Activated CD8-positive, alpha-beta T cell treated with anti-CD3 and anti-CD28 coated beads for 36 hours (primary cell): ENCODE measurements at regions not wholly inside any gene's neighbourhood (a gene's known extent, or its start where the extent isn't known, plus 50 kb on each side); places are given as distances from the start of the nearest gene placed in this dataset.

Experiments
- ATAC-seq: fragments of 200-7000 bp; cut with Tn5 transposase; one replicate; pipeline ENCODE4 v1.10.0; 2021; ENCODE audit warnings: mild to moderate bottlenecking, moderate library complexity
- CTCF ChIA-PET: fragments of 350-600 bp; sonication (Branson Sonifier 250); formaldehyde crosslinking; loops from one replicate; lab custom pipeline; 2021; ENCODE audit warnings: antibody characterized with exemption; lab: Charles Lee
- POLR2A ChIA-PET: fragments of 350-600 bp; sonication (Branson Sonifier 250); formaldehyde crosslinking; loops from one replicate; lab custom pipeline; 2021; ENCODE audit warnings: antibody characterized with exemption; lab: Charles Lee
- DNase-seq: peaks from one replicate; pipeline ENCODE4 v3.0.0-alpha.2; 2020
- H3K27ac Mint-ChIP-seq: one replicate; pipeline ENCODE4 v1.8.0; 2021; ENCODE audit warnings: mild to moderate bottlenecking, mixed read lengths
- H3K27me3 Mint-ChIP-seq: one replicate; pipeline ENCODE4 v1.8.0; 2021; ENCODE audit warnings: mixed read lengths
- H3K36me3 Mint-ChIP-seq: one replicate; pipeline ENCODE4 v1.8.0; 2021; ENCODE audit warnings: low read depth, mixed read lengths
- H3K4me1 Mint-ChIP-seq: one replicate; pipeline ENCODE4 v1.8.0; 2021; ENCODE audit warnings: low read depth, mixed read lengths
- H3K4me3 Mint-ChIP-seq: one replicate; pipeline ENCODE4 v1.8.0; 2021; ENCODE audit warnings: mild to moderate bottlenecking, moderate library complexity, mixed read lengths
- H3K9me3 Mint-ChIP-seq: one replicate; pipeline ENCODE4 v1.8.0; 2021; ENCODE audit warnings: mixed read lengths
- CTCF ChIP-seq: fragments of 200-600 bp; IDR thresholded peaks from one replicate; pipeline ENCODE4 v1.8.0; 2022; ENCODE audit warnings: antibody characterized with exemption, mild to moderate bottlenecking
- intact Hi-C: fragments of 100-400 bp; cut with micrococcal nuclease; formaldehyde crosslinking; loops from one replicate; pipeline ENCODE4 v1.10.0; 2022

DNA sequence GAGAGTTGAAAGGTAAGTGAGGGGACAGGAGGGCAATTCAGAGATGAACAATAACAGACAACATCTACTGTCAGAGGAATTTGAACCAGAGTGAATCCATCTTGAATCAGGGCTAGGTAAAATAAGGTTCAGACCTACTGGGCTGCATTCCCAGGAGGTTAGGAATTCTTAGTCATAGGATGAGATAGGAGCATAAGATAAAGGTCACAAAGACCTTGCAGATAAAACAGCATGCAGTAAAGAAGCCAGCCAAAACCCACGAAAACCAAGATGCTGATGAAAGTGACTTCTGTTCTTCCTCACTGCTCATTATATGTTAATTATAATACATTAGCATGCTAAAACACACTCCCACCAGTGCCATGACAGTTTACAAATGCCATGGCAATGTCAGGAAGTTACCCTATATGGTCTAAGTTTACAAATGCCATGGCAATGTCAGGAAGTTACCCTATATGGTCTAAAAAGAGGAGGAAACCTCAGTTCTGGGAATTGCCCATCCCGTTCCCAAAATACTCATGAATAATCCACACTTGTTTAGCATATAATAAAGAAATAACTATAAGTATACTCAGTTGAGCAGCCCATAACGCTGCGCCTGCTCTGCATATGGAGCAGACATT lies 248.5 kb downstream of the HAO1 start:
- Mint-ChIP-seq H3K27ac (no peak overlapping the region), H3K9me3 (peaks cover 1% of the 10 kb centered on the region), H3K36me3 (no peaks in the 10 kb centered on the region), H3K4me1 (no peaks in the 10 kb centered on the region), H3K4me3 (no peak overlapping the region), H3K27me3 (no peaks in the 10 kb centered on the region)
- intact Hi-C loops = no loop called here
- no peak for TF ChIP-seq CTCF
- ChIA-PET CTCF (no interaction called here), POLR2A (no interaction called here)
- DNase-seq (no peak), ATAC-seq (no peak)

- DNase-seq (no peak), ATAC-seq (no peak)
- no peaks in the 10 kb centered on the region for H3K4me1 Mint-ChIP-seq
- H3K4me3 Mint-ChIP-seq = no peak overlapping the region
- no peak for TF ChIP-seq CTCF
- peaks cover 1% of the 10 kb centered on the region for H3K9me3 Mint-ChIP-seq
- POLR2A ChIA-PET = no interaction called here
- no peak overlapping the region for H3K27ac Mint-ChIP-seq
- no peaks in the 10 kb centered on the region for H3K36me3 Mint-ChIP-seq
- CTCF ChIA-PET = no interaction called here
- H3K27me3 Mint-ChIP-seq = no peaks in the 10 kb centered on the region
- intact Hi-C loops = no loop called here
These were observed 247.8 kb downstream of the HAO1 start for GRCh38 chr20:7692478-7692877.

DNA sequence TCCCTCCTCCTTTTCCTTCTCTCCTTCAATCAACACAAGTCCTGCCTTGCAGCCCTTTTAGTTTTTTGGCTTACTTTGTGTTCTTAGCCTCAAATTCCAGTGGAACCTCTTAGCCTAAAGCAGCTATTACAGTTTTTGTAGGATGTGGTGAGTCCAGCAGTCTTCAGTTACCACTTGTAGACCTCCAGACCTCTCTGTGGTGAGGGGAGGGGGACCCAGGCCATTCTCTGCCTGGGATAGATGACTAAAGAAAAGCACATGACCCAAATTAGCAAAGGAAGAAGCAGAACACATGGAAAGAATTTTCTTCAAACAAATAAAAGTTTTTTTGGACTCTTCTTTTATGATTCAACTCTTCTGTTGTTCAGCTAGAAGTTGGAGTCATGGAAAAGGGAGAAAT lies 246.5 kb downstream of the HAO1 start:
- peaks cover 1% of the 10 kb centered on the region for H3K9me3 Mint-ChIP-seq
- ChIA-PET CTCF (no interaction called here), POLR2A (no interaction called here)
- TF ChIP-seq CTCF = no peak
- intact Hi-C loops = no loop called here
- ATAC-seq (no peak), DNase-seq (no peak)
- H3K27ac Mint-ChIP-seq = no peak overlapping the region
- no peaks in the 10 kb centered on the region for H3K27me3 Mint-ChIP-seq
- no peaks in the 10 kb centered on the region for H3K36me3 Mint-ChIP-seq
- H3K4me3 Mint-ChIP-seq = no peak overlapping the region
- H3K4me1 Mint-ChIP-seq = no peaks in the 10 kb centered on the region

DNA sequence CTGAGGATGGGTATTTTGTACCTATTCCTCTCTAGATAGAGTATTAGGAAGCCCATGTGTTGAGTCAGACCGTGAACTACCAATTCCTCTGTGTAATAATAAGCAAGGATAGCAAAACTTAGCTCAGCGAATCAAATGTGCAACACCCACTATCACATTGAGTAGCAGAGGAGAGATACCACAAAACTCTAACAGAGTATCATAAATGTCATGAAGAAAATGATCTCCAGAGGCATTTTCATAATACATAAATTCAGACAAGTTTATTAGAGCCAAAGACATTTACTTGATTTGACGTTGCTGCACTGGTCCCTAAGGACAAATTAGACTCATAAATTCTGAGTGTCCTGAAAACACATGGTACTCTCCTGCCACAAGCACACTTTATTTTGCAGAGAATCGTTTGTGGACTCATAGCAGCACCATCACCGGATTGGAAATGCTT lies 245.2 kb downstream of the HAO1 start:
- DNase-seq (no peak), ATAC-seq (no peak)
- Mint-ChIP-seq H3K27me3 (no peaks in the 10 kb centered on the region), H3K36me3 (no peaks in the 10 kb centered on the region), H3K27ac (no peak overlapping the region), H3K9me3 (peaks cover 1% of the 10 kb centered on the region), H3K4me3 (no peak overlapping the region), H3K4me1 (no peaks in the 10 kb centered on the region)
- CTCF ChIA-PET = interaction anchor here (1.0 kb wide), 1 partner anchor 22 kb away, joined by 3 read pairs; no protein-coding TSS in a partner anchor
- no peak for TF ChIP-seq CTCF
- POLR2A ChIA-PET = no interaction called here
- intact Hi-C loops = no loop called here

GRCh38 chr20:7695635-7696034 lies 244.6 kb downstream of the HAO1 start:
- ChIA-PET CTCF (interaction anchor here (1.0 kb wide), 1 partner anchor 23 kb away, joined by 3 read pairs; no protein-coding TSS in a partner anchor), POLR2A (interaction anchor here (0.6 kb wide), 1 partner anchor 140 kb away, joined by 3 read pairs; no protein-coding TSS in a partner anchor)
- Mint-ChIP-seq H3K27me3 (no peaks in the 10 kb centered on the region), H3K27ac (no peak overlapping the region), H3K9me3 (peaks cover 1% of the 10 kb centered on the region), H3K4me3 (no peak overlapping the region), H3K4me1 (no peaks in the 10 kb centered on the region), H3K36me3 (no peaks in the 10 kb centered on the region)
- ATAC-seq = no peak
- no peak for DNase-seq
- TF ChIP-seq CTCF = no peak
- intact Hi-C loops = no loop called here
